GM12878 (cell line): ENCODE measurements at regions not wholly inside any gene's neighbourhood (a gene's known extent, or its start where the extent isn't known, plus 50 kb on each side); places are given as distances from the start of the nearest gene placed in this dataset.

Source experiments
- ATAC-seq: fragments of 200-7000 bp; cut with Tn5 transposase; 3 replicates; pipeline ENCODE4 v1.9.1; 2020; ENCODE audit warnings: mild to moderate bottlenecking, moderate library complexity
- BruUV-seq: library from RNA; stranded (reverse); fragments of 400-500 nt; replicated peaks from 2 replicates; lab custom pipeline; 2021; lab: Mats Ljungman, UMichigan
- CTCF ChIA-PET: fragments of 300-600 bp; sonication (Branson Sonifier 250); formaldehyde crosslinking; extraction: SDS; loops from one replicate; lab custom pipeline; 2021; ENCODE audit warnings: inconsistent platforms; lab: Yijun Ruan, JAX
- POLR2A ChIA-PET: fragments of 350-600 bp; formaldehyde crosslinking; extraction: SDS; loops from one replicate; lab custom pipeline; 2021; ENCODE audit warnings: inconsistent platforms; lab: Charles Lee
- RAD21 ChIA-PET: fragments of 300-600 bp; sonication (Branson Sonifier 250); formaldehyde crosslinking; loops from one replicate; lab custom pipeline; 2023; ENCODE audit warnings: antibody characterized with exemption; ENCODE audit not compliant: unreplicated experiment; lab: Charles Lee
- SMC1A ChIA-PET: fragments of 300-600 bp; sonication (Branson Sonifier 250); formaldehyde crosslinking; loops from one replicate; lab custom pipeline; 2023; ENCODE audit not compliant: unreplicated experiment, uncharacterized antibody; lab: Charles Lee
- DNase-seq: peaks from one replicate; pipeline ENCODE4 v3.0.0-alpha.2; 2011; ENCODE audit warnings: low read depth, low spot score
- FAIRE-seq: peaks from 3 replicates; lab custom pipeline; 2011; peaks lifted over from hg19 to GRCh38; lab: Jason Lieb, UNC
- H2AFZ ChIP-seq: 2 replicates; pipeline ENCODE4 v1.6.0; 2011; ENCODE audit warnings: low read depth, low read length, control low read depth; ENCODE audit not compliant: control insufficient read depth
- H3K27ac ChIP-seq: 2 replicates; pipeline ENCODE4 v1.5.1; 2011; ENCODE audit warnings: control low read depth; ENCODE audit not compliant: control insufficient read depth, insufficient read depth
- H3K27me3 ChIP-seq, 2 experiments: replicated peaks in 1 of 2; 2 replicates each; pipeline versions ENCODE4 v1.6.0 to v1.6.1; 2011; ENCODE audit warnings: low read length in 1 of 2; ENCODE audit not compliant: control insufficient read depth in 2 of 2, insufficient read depth in 2 of 2
- H3K36me3 ChIP-seq, 2 experiments: 2 replicates each; pipeline ENCODE4 v1.5.1; 2011; ENCODE audit warnings: low read length in 1 of 2; ENCODE audit not compliant: control insufficient read depth in 2 of 2, insufficient read depth in 2 of 2
- H3K4me1 ChIP-seq: 2 replicates; pipeline ENCODE4 v1.6.1; 2011; ENCODE audit warnings: mild to moderate bottlenecking, low read length, moderate library complexity, mixed read lengths; ENCODE audit not compliant: control insufficient read depth, insufficient read depth
- H3K4me2 ChIP-seq: 2 replicates; pipeline ENCODE4 v1.6.0; 2011; ENCODE audit warnings: control low read depth; ENCODE audit not compliant: control insufficient read depth, insufficient read depth
- H3K4me3 ChIP-seq: fragments of 200-600 bp; sonication (generic); 2 replicates; pipeline ENCODE4 v1.5.1; 2016
- H3K79me2 ChIP-seq: 2 replicates; pipeline ENCODE4 v1.6.0; 2011; ENCODE audit warnings: low read length; ENCODE audit not compliant: control insufficient read depth, insufficient read depth
- H3K9ac ChIP-seq: 2 replicates; pipeline ENCODE4 v1.8.0; 2011; ENCODE audit warnings: low read length, control low read depth, mixed read lengths; ENCODE audit not compliant: control insufficient read depth, insufficient read depth
- H3K9me3 ChIP-seq: replicated peaks from 3 replicates; pipeline ENCODE4 v1.5.1; 2011; ENCODE audit warnings: mild to moderate bottlenecking, low read length; ENCODE audit not compliant: control insufficient read depth, insufficient read depth
- H4K20me1 ChIP-seq: 2 replicates; pipeline ENCODE4 v1.6.0; 2011; ENCODE audit not compliant: control insufficient read depth, insufficient read depth
- CREB1 ChIP-seq: IDR thresholded peaks from 2 replicates; pipeline ENCODE4 v1.6.1; 2012; ENCODE audit warnings: low read depth, mild to moderate bottlenecking, inconsistent platforms
- EZH2 ChIP-seq: IDR thresholded peaks from 2 replicates; pipeline ENCODE4 v1.6.1; 2012; ENCODE audit warnings: low read depth, mild to moderate bottlenecking, control low read depth, inconsistent platforms, low read length, borderline replicate concordance; ENCODE audit not compliant: control insufficient read depth
- GABPA ChIP-seq: IDR thresholded peaks from 2 replicates; pipeline ENCODE4 v1.6.1; 2014; ENCODE audit warnings: antibody characterized with exemption, low read depth, mild to moderate bottlenecking, inconsistent platforms
- NFYA ChIP-seq: IDR thresholded peaks from 2 replicates; pipeline ENCODE4 v1.6.1; 2011; ENCODE audit warnings: low read depth, mild to moderate bottlenecking, low read length, improper control_type of control experiment, borderline replicate concordance
- SKIL ChIP-seq: fragments of 450-650 bp; IDR thresholded peaks from 2 replicates; pipeline ENCODE4 v1.6.1; 2017; ENCODE audit warnings: mild to moderate bottlenecking, low read depth, inconsistent platforms; ENCODE audit not compliant: poor library complexity, severe bottlenecking
- SUZ12 ChIP-seq: fragments of 200-600 bp; sonication (generic); IDR thresholded peaks from one replicate; pipeline ENCODE4 v1.6.1; 2018; ENCODE audit warnings: antibody characterized with exemption, mild to moderate bottlenecking; ENCODE audit not compliant: unreplicated experiment
- TCF7 ChIP-seq: IDR thresholded peaks from 2 replicates; pipeline ENCODE4 v1.6.1; 2014; ENCODE audit warnings: antibody characterized with exemption, borderline replicate concordance
- ZBED1 ChIP-seq: IDR thresholded peaks from 2 replicates; pipeline ENCODE4 v1.6.1; 2016; ENCODE audit warnings: borderline replicate concordance
- ZNF24 ChIP-seq: fragments of 450-650 bp; IDR thresholded peaks from 2 replicates; pipeline ENCODE4 v1.6.1; 2017; ENCODE audit warnings: antibody characterized with exemption, mild to moderate bottlenecking
- ZZZ3 ChIP-seq: IDR thresholded peaks from 2 replicates; pipeline ENCODE4 v1.6.1; 2011; ENCODE audit warnings: low read depth; ENCODE audit not compliant: control insufficient read depth, insufficient read length
- WGBS: methylation state at CpG from one replicate; pipeline ENCODE4 v1.1.6; 2016; ENCODE audit warnings: low lambda C conversion rate; ENCODE audit not compliant: insufficient replicate concordance, insufficient coverage; ENCODE audit errors: missing lambda C conversion rate; 5-methylcytosine and 5-hydroxymethylcytosine counted together
- in situ Hi-C: fragments of 300-500 bp; cut with MboI; formaldehyde crosslinking; loops from 9 replicates; pipeline ENCODE4 v1.14.3; 2018; ENCODE audit warnings: mixed read lengths
- intact Hi-C: fragments of 100-400 bp; cut with micrococcal nuclease; formaldehyde crosslinking; loops from one replicate; pipeline ENCODE4 v1.14.2; 2022; ENCODE audit not compliant: unreplicated experiment
- TF ChIP-seq, protein P1 (sequence below): IDR thresholded peaks from 2 replicates; pipeline ENCODE4 v1.6.1; 2011; ENCODE audit warnings: low read depth, mild to moderate bottlenecking, low read length, moderate library complexity, borderline replicate concordance; ENCODE audit errors: extremely low read depth
- TF ChIP-seq, protein P2 (sequence below): fragments of 450-650 bp; IDR thresholded peaks from 2 replicates; pipeline ENCODE4 v1.6.1; 2017; ENCODE audit warnings: antibody characterized with exemption, mild to moderate bottlenecking, moderate library complexity
- TF ChIP-seq, protein P3 (sequence below): fragments of 450-650 bp; IDR thresholded peaks from 2 replicates; pipeline ENCODE4 v1.6.1; 2017; ENCODE audit warnings: borderline replicate concordance

GRCh38 chr1:60156371-60156770, 82.8 kb upstream of the C1orf87 start (continued):
- TF ChIP-seq NFYA: no peak

- ChIA-PET SMC1A (no interaction called here), RAD21 (no interaction called here), POLR2A (no interaction called here), CTCF (no interaction called here)
- 0% methylated on average over 2 of the region's 2 CpGs for WGBS
- H3K4me3 ChIP-seq: no peak overlapping the region
- no peak overlapping the region for H2AFZ ChIP-seq
- no peaks in the 10 kb centered on the region for H3K4me1 ChIP-seq
- BruUV-seq: no TSS peak
- H3K27ac ChIP-seq: no peak overlapping the region
- in situ Hi-C loops (no loop called here), intact Hi-C loops (loop anchor here (10.0 kb wide), 1 partner anchor 179 kb away; no protein-coding TSS in a partner anchor)
- no peaks in the 10 kb centered on the region for H3K79me2 ChIP-seq
- H3K4me2 ChIP-seq: no peak overlapping the region
- DNase-seq (no peak), ATAC-seq (no peak), FAIRE-seq (no peak)
- no peaks in the 10 kb centered on the region for H4K20me1 ChIP-seq
- H3K9me3 ChIP-seq: no peaks in the 10 kb centered on the region
- H3K27me3 ChIP-seq: no peaks in the 10 kb centered on the region; a peak in 1 of 4 replicates
- H3K36me3 ChIP-seq: no peaks in the 10 kb centered on the region
- TF ChIP-seq ZZZ3: no peak
- no peak for TF ChIP-seq ZBED1
- TF ChIP-seq SKIL: no peak
- TF ChIP-seq TCF7: no peak
- TF ChIP-seq SUZ12: no peak
- TF ChIP-seq, protein P1, sequence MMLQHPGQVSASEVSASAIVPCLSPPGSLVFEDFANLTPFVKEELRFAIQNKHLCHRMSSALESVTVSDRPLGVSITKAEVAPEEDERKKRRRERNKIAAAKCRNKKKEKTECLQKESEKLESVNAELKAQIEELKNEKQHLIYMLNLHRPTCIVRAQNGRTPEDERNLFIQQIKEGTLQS: no peak
- TF ChIP-seq, protein P2, sequence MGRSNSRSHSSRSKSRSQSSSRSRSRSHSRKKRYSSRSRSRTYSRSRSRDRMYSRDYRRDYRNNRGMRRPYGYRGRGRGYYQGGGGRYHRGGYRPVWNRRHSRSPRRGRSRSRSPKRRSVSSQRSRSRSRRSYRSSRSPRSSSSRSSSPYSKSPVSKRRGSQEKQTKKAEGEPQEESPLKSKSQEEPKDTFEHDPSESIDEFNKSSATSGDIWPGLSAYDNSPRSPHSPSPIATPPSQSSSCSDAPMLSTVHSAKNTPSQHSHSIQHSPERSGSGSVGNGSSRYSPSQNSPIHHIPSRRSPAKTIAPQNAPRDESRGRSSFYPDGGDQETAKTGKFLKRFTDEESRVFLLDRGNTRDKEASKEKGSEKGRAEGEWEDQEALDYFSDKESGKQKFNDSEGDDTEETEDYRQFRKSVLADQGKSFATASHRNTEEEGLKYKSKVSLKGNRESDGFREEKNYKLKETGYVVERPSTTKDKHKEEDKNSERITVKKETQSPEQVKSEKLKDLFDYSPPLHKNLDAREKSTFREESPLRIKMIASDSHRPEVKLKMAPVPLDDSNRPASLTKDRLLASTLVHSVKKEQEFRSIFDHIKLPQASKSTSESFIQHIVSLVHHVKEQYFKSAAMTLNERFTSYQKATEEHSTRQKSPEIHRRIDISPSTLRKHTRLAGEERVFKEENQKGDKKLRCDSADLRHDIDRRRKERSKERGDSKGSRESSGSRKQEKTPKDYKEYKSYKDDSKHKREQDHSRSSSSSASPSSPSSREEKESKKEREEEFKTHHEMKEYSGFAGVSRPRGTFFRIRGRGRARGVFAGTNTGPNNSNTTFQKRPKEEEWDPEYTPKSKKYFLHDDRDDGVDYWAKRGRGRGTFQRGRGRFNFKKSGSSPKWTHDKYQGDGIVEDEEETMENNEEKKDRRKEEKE: no peak
- TF ChIP-seq GABPA: no peak
- TF ChIP-seq, protein P3, sequence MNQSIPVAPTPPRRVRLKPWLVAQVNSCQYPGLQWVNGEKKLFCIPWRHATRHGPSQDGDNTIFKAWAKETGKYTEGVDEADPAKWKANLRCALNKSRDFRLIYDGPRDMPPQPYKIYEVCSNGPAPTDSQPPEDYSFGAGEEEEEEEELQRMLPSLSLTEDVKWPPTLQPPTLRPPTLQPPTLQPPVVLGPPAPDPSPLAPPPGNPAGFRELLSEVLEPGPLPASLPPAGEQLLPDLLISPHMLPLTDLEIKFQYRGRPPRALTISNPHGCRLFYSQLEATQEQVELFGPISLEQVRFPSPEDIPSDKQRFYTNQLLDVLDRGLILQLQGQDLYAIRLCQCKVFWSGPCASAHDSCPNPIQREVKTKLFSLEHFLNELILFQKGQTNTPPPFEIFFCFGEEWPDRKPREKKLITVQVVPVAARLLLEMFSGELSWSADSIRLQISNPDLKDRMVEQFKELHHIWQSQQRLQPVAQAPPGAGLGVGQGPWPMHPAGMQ: no peak
- TF ChIP-seq ZNF24: no peak
- TF ChIP-seq CREB1: no peak
- TF ChIP-seq EZH2: no peak
- no peak overlapping the region for H3K9ac ChIP-seq
Measured at GRCh38 chr1:60153961-60154360, 80.4 kb upstream of the C1orf87 start.
